DMS53 treated with DMSO at 0.1 percent for 48 hours (cell line): ENCODE measurements at regions not wholly inside any gene's neighbourhood (a gene's known extent, or its start where the extent isn't known, plus 50 kb on each side); places are given as distances from the start of the nearest gene placed in this dataset.
"Not testable (repeated sequence)": the region's sequence is repeated elsewhere in the genome, so short reads cannot be mapped to it uniquely, and the experiment has no call there.

Experiments used
- DNase-seq: peaks from one replicate; lab custom pipeline; 2025; ENCODE audit not compliant: unreplicated experiment; lab: John Stamatoyannopoulos, UW

DNA sequence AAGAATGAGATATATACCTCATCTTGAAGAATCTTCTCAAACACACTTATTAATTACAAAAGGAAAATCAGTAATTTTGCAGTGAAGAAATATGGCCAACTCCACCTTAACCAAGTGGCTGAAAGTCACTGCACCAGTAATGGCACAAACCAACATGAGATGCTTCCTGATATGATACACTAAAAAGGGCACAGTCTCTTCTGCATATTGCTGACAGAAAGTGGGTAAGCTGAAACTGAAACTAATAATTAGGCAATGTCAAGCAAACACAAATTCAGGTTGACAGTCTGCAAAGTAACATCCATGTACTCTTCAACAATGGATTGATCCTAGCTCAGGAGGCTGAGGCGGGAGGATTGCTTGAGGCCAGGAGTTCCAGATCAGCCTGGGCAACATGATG is 56.1 kb downstream of the ZNF22 start:
- DNase-seq = not testable (repeated sequence)

DNA sequence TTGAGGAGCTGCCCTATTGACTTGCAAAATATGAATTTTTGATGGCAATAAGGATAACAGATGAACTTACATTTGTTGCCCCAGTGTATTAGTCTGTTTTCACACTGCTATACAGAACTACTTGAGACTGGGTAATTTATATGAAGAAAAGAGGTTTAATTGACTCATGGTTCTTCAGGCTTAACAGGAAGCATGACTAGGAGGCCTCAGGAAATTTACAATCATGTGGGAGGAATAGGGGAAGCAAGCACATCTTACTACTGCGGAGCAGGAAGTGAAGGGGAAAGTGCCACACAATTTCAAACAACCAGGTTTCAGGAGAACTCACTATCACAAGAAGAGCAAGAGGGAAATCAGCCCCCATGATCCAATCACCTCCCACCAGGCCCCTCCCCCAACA is 57.9 kb downstream of the ZNF22 start:
- DNase-seq = no peak

DNA sequence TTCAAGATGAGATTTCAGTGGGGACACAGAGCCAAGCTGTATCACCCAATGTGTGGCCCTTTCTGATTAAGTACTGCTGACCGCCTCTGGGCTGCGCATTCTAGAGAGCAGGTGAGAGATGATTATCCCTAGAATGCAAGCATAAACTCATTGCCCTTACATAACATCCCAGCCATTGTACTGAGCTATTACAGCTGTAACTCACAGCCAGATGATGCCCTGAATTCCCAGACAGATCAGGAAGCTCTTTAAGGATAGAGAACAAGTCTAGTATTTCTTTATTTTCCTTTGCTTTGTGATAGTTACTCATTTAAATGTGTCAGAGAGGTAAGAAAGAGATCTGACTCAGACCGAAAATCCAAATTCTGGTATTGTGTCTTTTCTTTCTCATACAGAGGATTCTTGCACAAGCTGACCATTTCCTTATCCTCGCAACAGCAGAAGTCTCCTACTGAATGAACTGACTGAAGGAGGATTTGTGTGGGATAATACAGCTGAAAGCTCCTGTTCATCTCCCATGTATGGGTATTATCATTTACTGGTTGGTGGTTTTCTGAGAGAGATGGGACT is 58.4 kb downstream of the ZNF22 start:
- DNase-seq = no peak

DNA sequence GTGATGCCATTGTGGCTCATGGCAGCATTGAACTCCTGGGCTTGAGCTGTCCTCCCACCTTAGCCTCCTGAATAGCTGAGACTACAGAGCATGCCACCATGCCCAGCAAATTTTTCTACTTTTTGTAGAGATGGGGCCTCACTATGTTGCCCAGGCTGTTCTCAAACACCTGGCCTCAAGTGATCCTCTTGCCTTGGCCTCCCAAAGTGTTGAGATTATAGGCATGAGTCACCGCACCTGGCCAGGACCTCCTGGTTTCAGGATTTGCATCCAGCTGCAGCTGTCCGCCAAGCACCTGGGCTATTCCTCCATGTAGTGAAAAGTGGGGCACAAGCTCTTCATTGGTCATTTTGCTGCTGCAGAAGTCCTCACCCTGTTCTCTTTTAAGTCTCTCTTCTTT is 58.9 kb downstream of the ZNF22 start:
- no peak for DNase-seq

DNA sequence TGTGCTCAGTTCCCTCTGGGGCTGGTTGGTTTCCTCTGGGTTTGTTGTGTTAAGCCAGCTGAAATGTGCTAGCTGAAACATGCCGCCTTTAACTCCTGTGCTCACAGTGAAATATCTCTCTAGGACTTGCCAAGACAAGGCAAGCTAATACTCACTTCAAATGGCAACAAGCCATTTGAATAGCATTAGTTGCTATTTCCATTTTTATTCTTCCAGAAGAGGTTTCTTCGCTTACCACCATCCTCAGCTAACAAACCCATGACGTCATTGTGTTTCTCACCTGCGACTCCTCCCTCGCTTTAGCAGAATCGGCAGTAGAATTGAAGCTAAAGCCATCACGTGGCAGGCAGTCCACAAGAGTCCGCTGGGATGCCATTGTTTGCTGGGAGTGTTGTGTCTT is 61.3 kb downstream of the ZNF22 start:
- no peak for DNase-seq

DNA sequence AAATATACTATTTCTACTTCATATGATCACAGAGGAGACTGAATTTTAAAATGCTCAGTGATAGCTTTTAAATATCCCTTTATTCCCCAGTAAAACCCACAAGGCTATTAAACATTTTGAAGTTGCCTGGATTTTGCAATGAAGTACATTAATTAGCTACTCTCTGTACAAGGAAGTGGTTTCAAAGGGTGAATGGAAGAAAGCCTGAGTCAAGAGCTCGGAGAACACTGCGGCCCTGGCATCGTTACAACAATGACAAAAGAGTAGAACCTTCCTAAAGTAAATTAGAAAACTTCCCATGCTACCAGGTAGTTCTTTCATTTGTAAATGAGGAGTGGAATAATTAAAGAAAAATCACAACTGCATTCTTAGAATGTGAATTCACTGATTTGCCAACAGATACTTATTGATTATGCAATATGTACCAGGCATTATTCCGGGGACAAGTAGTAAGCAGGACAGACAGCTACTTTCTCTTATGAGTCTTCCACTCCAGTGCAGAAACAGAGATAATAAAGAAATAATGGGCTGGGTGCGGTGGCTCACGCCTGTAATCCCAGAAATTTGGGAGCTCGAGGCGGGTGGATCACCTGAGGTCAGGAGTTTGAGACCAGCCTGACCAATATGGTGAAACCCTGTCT is 63.0 kb downstream of the ZNF22 start:
- DNase-seq = no peak

DNA sequence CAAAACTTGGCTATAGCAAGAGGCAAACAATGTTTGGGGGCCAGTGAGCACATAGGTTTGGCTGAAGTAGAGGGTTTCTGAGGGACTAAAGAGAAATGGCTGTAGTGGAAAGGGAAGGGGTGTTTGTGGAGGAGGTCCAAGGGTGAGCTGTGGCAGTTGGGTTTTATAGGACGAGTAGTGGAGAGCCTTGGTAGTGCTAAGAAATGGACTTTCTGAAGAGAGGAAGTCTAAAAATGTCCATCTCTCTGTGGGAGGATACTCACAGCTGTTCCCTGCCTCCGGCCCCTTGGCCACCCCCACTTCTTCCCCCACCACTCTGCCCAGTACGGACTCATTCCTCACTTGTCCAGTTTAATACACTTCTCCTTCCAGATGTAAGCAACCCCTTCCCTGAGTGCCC is 64.3 kb downstream of the ZNF22 start:
- no peak for DNase-seq

DNA sequence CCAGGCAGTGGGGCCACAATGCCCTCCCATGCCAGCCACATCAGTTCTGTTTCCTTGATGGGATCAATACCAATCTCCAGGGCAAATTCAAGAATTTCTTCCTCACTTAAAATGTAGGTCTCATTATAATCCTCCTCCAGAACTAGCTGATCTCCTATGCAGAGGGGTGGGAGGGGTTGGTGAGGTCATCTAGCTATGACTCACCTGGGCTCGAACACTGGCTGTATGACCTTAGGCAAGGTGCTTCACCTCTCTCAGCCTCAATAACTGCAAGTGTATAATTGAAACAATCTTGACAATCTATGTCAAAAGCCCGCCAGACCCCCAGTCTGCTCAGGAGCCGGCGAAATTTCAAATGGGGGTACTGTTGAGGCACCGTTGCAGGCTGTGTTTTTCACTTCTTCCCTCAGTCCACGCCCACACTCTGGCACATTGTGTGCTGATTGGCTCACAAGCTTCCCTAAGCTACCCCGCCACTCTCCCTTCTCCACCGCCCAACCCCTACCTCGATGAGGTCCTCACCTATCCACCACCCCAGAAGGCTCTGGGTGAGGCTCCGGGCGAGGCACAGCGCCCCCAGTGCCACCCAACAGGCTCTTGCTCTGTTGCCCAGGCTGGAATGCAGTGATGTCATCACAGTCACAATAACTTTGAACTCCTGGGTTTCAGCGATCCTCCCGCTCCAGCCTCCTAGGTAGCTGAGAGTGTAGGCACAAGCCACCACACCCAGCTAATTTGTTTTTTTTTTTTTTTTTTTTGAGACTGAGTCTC is 70.5 kb downstream of the ZNF22 start:
- no peak for DNase-seq

DNA sequence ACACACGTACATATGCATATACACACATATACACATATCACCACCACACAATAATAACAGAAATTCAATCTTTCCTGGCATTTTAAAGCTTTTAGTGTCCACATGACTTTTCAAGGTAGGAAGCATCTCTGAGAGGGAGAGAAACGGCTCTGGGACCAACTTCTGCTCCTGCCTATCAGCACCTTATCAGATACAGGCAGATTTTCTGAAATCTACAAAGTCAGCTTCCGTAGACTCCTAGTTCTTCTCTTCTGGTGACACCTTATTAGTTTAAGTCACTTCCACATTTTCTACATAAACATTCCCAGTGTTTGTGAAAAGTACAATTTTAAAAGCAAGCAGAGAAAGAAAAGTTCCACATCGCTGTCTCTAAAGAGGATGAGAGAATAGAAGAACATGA is 74.5 kb downstream of the ZNF22 start:
- no peak for DNase-seq

DNA sequence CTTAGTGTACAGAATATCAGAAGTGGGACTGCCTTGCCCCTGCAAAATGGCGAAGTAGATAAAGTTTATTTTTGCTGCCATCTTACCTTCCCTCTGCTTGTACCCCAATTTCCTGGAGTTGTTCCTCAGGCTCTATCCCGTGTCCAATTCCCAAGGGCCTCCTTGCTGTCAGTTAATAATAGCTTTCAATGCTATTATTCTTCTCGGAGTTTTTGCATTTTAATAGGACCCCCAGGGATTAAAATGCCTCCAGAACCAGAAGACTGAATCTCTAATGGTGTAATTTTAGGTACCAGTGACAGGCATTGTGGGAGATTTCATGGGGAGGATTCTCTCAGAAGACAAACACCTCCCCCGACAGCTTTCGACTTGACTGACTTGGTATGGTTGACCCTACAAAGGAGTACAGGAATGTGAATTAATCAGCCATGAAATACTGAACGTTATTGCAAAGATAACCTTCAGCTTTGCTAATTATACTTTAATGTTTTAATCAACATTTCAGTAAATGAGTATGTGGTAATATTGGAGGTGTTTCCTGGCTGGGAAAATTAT is 75.2 kb downstream of the ZNF22 start:
- no peak for DNase-seq

DNA sequence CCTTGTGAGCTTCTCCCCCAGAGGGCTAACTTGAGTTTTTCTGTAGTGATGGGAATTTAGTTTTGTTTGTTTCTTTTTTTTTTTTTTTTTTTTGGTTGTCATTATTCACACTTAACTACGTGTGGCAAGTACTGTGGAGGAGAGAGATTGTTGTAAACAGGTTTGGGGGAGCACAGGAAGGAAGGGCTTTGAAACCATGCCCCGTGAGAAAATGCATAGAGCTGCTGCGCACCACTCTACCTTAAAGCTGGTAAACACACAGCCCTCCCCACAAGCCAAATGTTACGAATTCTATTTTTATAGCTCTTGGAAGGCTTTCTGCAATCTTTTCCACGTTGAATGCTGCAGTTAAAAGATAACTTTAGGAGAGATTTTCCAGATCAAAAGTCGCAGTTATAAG is 76.2 kb downstream of the ZNF22 start:
- DNase-seq = no peak

DNA sequence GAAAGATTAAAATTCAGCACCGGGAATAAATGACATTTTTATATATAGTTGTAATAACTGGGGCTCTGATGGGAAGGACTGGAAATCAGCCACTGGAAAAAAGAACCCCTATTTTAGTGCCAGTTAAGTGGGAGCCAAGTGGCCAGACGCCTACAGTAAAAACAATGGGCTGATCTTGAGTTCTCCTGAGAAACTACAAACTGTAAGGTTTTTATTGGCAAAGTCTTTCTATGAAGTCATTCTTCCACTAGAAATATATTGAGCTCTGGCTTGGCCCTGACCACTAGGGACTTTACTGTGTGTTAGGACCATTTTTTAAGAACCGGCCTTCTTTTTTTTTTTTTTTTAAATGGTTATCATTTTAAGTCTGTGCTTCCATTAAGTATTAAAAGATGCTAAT is 79.6 kb downstream of the ZNF22 start:
- DNase-seq = no peak

DNA sequence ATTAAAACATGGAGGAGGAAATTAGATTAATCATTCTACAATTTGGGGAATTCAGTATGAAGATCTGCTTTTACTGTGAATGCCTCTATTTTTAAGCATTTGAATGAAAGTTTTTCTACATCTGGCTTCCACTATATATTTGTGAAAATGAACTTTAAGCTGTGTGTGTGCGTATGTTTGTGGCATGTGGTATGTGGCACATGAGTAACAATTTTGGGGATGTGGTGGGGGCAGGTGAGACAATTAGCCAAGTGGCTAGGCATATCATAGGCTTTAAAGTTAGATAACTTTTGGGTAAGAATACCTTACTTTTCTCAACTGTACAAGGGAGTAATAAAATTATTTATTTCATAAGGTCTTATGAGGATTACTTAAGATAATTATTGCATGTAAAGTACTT is 81.5 kb downstream of the ZNF22 start:
- DNase-seq = no peak

DNA sequence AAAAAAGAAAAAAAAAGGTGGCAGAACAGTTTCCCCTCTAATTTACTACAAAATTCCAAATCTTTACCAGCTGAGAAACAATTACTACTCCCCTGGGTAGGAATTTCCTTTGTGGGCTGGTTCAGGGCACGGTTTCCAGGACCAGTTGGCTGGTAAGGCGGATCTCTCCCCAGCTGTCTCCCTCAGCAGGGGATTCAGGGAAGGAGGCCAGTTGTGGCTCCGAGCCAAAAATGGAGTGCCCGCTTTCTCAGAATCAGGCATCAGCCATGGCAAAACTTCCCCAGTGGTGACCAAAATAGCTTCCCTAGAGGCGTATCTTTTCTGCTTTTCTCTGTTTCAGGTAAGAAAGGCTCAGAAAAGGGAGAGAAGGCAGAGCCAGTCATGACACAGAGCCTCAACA is 91.2 kb downstream of the ZNF22 start:
- no peak for DNase-seq

DNA sequence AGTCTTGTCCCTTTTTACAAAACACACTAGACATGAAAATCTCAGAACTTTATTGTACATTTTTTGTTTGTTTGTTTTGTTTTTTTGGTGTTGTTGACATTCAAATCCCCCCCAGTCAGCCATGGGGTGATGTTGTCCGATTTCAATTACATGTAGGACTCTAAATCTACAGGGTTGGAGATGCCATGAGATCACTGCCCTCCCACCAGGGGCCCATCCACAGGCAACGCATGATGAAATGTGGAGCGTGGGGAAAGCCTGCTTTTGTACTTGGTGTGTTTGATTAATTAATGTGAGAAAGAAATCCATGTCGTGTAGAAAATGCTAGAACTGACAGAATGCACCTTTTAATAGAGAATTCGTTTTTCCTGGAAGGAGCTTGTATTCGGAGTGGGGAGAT is 93.2 kb downstream of the ZNF22 start:
- no peak for DNase-seq

DNA sequence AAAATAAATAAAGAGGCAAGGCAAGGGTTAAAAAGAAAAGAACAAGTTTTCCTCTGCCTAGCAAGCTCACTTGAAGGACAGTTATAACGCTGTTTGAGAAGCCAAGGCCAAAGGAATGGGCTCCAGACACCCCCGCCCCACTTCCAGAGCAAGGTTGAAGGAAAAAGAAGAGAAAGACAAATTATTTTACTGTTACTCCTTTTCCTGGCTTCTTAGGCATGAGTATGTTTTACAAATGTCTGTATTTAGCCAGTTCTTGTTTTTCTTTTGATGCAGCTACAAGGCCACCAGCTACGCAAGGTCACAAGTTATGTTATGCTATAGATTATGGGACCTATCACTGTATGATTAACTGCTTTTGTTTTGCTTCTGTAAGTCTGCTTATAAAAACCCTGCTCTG is 94.6 kb downstream of the ZNF22 start:
- no peak for DNase-seq

DNA sequence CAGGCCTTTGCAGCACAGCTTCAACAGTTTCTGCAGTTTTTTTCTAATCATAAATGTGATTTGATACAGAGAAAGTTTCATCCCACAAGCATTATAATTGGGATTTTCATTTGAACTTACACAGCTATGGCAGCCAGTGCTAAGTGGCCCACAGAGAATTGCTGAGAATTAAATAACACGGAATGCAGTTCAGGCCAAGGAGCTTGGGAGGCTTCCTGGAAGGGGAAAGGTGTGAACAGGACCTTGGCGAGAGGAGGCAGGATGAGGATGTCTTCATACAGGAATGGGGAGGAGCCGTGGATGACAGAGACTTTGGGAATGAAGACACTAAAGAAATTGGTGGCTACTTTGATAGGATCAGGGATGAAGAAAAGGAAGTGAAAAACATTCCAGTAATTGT is 95.3 kb downstream of the ZNF22 start:
- no peak for DNase-seq

DNA sequence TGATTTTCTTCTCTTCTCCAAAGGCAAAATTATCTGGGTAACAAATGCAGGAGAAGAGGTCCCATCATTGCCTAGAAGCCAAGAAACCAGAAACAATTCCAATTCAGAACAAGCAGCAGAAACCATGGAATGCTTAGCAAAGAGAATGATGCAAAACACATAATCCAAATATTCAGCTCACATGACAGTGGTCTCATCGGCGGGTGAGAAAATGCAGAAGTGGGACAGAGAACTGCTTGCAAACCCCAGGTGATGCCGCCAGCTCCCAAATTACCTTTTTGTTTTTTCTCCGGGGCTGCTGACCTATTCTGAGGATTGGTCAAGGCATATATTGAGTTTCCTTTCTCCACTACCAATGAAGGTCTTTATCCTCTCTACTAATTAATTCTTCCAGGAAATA is 99.7 kb downstream of the ZNF22 start:
- no peak for DNase-seq

DNA sequence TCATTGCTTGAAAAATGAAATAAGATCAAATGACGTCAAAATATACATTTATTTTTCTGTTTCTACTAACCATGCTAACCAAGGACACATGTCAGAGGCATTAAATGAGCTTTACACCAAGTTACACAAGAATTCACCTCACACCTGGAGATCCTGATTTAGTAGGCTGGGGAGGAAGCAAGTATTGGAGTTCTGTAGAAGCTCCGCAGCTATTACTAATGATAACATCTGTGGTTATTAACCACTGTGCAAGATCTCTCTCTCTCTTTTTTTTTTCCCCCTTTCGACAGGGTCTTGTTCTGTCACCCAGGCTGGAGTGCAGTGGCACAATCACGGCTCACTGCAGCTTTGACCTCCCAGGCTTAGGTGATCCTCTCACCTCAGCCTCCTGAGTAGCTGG is 104.0 kb downstream of the ZNF22 start:
- DNase-seq = no peak

DNA sequence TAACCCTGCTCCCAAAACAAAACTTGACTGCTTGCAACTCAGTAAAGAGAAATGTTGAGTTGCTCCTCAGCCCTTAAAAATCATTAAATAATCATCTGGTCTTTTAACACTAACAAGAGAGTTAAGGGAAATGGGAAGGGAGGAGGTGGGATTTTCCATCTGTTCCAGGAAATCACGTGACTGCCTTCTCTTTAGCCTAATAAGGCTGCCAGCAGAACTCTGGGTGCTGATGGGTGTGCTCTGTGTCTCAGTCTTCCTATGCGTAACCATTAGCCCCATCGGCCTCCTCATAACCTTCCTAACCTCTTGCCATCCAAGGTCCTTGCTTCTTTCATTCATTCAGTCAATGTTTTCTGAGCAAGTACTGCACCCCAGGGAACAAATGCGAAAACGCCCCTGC is 104.6 kb downstream of the ZNF22 start:
- not testable (repeated sequence) for DNase-seq

DNA sequence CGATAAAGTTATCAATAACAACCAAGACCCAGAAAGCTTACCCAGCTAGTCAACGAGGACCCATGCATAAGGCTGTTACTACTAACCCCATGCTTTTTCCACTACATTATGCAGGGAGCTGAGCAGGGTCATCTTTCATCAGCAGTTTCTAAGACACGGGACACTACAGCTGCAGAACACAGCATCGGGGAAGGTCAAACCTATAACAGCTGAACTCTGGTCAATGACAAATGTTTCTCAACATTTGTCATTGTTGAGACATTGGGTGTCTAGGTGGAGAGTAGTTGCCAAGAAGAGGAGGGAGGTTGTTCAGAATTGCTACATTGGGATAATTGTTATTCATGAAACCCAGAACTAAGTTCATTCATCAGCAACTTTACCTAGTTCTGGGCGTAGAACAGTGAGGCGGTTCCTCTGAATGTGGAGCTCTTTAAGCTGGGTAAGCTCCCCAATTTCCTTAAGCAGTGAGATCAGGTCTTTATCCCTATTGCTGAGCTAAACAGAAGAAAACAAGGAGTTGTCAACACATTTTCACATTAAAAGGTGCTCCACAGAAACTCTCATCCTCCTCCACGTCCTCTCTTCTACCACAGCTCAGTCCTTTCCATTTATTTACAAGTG is 105.6 kb downstream of the ZNF22 start:
- DNase-seq = no peak

DNA sequence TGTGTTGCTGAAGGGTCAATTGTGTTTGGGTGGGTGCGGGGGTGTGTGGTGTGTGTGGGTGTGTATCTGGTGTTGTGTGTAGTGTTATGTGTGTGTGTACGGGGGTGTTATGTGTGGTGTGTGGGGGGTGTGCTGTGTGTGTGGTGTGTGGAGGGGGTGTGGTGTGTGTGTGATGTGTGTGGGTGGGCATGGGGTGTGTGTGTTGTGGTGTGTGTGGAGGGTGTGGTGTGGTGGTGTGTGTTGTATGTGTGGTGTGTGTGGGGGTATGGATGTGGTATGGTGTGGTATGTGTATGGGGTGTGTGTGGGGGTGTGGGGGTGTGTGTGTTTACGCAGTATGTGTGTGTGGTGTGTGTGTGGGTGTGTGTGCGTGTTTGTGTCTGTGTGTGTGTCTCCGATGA is 110.8 kb downstream of the ZNF22 start:
- DNase-seq = no peak
